ES-I3 (cell line): ENCODE measurements at regions not wholly inside any gene's neighbourhood (a gene's known extent, or its start where the extent isn't known, plus 50 kb on each side); places are given as distances from the start of the nearest gene placed in this dataset.

Experiments
- H3K36me3 ChIP-seq: 2 replicates; pipeline ENCODE4 v1.6.1; 2013; ENCODE audit warnings: mild to moderate bottlenecking, low read length, control low read depth, moderate library complexity; ENCODE audit not compliant: insufficient read depth
- H3K4me1 ChIP-seq: 2 replicates; pipeline ENCODE4 v1.6.1; 2013; ENCODE audit warnings: mild to moderate bottlenecking, control low read depth, low read length; ENCODE audit not compliant: insufficient read depth
- H3K9ac ChIP-seq: 2 replicates; pipeline ENCODE4 v1.6.1; 2013; ENCODE audit warnings: low read depth, mild to moderate bottlenecking, low read length, moderate library complexity
- H3K9me3 ChIP-seq: 2 replicates; pipeline ENCODE4 v1.6.1; 2013; ENCODE audit warnings: mild to moderate bottlenecking, low read length, moderate library complexity; ENCODE audit not compliant: control insufficient read depth, insufficient read depth

DNA sequence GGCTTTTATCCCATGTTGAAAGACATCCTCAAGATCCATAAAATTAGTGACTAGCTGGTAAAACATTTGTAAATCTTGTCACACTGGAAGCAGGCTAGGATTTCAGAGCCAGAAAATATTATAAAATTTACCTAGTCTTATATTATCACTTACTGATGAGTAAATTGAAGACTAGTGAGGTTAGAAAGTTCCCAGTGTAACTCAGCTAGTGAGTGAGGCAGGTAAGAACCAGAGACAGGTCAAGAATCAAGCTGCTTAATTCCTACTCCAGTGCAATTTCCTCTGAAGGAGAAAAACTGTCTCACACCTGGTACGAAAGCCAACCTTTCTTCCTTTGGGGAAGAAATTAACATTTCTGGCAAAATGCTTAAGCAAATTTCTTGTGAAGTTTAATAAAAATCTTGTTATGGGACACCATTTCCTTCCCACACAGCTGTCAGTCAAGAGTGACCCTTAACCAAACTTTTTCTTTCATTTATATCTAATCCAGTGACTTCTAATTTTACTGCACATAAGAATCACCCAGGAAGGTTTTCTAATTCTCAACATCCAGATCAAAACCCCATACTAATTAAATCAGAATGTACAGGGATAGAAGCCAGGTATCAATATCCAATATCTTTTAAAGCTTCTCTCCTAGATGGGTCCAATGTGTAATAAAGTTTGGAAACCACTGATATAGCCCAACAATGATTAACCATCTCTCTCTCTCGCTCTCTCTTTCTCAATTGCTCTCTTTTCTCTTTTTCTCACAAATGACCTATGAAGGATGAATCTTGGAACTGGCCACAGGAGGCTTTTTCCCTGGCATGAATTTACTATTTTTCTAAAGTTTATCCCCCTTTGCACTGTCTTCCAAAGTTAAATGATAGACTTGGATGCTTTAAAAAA lies 264.3 kb upstream of the SLC39A10 start:
- Histone ChIP-seq H3K4me1 (no peaks in the 10 kb centered on the region), H3K36me3 (no peaks in the 10 kb centered on the region), H3K9me3 (no peaks in the 10 kb centered on the region), H3K9ac (no peak overlapping the region)

GRCh38 chr2:195390686-195391321 lies 266.2 kb upstream of the SLC39A10 start:
- Histone ChIP-seq H3K36me3 (no peaks in the 10 kb centered on the region), H3K9ac (no peak overlapping the region), H3K4me1 (no peaks in the 10 kb centered on the region), H3K9me3 (no peaks in the 10 kb centered on the region)

DNA sequence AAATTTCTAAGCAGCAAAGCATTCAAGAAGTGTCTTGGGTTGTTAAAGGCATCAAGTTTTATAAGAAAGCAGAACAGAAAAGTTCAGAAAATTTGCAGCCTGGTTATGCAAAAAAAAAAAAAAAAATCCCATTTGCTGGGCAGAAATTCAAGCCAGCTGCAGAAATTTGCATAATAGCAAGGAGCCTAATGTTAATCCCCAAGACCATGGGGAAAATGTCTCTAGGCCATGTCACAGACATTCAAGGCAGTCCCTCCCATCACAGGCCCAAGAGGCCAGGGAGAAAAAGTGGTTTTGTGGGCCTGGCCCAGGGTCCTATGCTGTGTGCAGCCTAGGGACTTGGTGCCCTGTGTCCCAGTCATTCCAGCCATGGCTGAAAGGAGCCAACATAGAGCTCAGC lies 269.0 kb upstream of the SLC39A10 start:
- no peaks in the 10 kb centered on the region for H3K4me1 ChIP-seq
- H3K9ac ChIP-seq, result no peak overlapping the region
- H3K9me3 ChIP-seq, result no peaks in the 10 kb centered on the region

GRCh38 chr2:195382186-195382585 lies 274.8 kb upstream of the SLC39A10 start:
- Histone ChIP-seq H3K9me3 (no peaks in the 10 kb centered on the region), H3K4me1 (no peaks in the 10 kb centered on the region), H3K9ac (no peak overlapping the region), H3K36me3 (no peaks in the 10 kb centered on the region)

More for the DNA sequence above, 269.0 kb upstream of the SLC39A10 start:
- H3K36me3 ChIP-seq, result no peaks in the 10 kb centered on the region

DNA sequence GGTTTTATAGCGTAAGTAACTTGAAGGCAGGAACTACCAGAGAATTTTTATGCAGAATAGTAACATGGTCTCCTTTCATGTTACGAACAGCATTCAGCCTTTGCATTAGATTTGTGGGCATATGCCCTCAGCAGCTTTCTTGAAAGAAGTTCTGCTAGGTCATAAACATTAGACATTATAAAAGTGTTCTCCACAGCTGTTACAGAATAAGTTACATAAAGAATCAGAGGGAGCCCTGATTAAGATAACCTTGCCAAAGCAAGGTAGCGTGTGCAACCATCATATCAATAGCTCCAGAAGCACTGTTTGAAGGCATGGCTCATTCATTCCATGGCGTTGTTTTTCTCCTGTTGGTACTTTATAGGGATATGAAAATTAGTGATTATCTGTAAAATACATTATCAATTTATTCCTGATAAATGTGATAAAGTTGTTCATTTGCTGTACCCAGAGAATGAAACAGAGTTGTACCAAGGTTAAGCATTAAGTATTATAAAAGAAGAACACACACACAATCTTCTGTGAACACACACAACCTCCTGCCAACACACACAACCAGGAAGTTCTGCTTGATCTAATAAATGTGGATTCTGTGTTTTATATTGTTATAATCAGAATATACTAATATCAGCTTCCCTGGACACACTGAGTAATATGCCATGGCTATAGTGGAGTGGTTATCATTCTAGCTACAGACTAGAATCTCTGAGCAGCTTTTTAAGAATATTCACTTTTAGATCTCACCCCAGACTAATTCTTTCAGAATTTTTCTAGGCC lies 286.7 kb upstream of the SLC39A10 start:
- Histone ChIP-seq H3K36me3 (no peaks in the 10 kb centered on the region), H3K9me3 (no peaks in the 10 kb centered on the region), H3K4me1 (no peaks in the 10 kb centered on the region), H3K9ac (no peak overlapping the region)

- Histone ChIP-seq H3K36me3 (no peaks in the 10 kb centered on the region), H3K4me1 (no peaks in the 10 kb centered on the region), H3K9ac (no peak overlapping the region), H3K9me3 (no peaks in the 10 kb centered on the region)
Observed at GRCh38 chr2:195369218-195369587, 287.8 kb upstream of the SLC39A10 start.

- Histone ChIP-seq H3K4me1 (no peaks in the 10 kb centered on the region), H3K9ac (no peak overlapping the region), H3K36me3 (no peaks in the 10 kb centered on the region), H3K9me3 (no peaks in the 10 kb centered on the region)
Observed at GRCh38 chr2:195368249-195369217, 288.5 kb upstream of the SLC39A10 start.

DNA sequence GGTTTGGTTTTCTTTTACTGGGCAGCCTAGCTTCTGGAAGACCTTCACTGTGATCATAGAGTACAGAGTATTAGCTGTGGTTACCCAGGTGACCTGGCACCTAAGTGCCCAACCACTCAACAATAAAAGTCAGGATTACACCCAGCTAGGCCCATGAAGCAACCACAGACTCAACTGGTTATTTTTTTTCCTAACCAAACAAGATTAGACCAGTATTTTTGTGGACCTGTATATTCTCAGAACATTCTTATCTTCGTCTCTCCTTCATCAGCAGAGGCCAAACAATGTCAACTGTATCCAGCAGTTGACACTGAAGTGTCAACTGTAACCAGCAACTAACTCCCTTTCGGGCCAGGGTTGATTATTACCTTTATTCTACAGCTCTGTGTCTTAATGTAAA lies 289.2 kb upstream of the SLC39A10 start:
- H3K9ac ChIP-seq, result no peak overlapping the region
- H3K36me3 ChIP-seq, result no peaks in the 10 kb centered on the region
- H3K9me3 ChIP-seq, result no peaks in the 10 kb centered on the region
- H3K4me1 ChIP-seq, result no peaks in the 10 kb centered on the region

DNA sequence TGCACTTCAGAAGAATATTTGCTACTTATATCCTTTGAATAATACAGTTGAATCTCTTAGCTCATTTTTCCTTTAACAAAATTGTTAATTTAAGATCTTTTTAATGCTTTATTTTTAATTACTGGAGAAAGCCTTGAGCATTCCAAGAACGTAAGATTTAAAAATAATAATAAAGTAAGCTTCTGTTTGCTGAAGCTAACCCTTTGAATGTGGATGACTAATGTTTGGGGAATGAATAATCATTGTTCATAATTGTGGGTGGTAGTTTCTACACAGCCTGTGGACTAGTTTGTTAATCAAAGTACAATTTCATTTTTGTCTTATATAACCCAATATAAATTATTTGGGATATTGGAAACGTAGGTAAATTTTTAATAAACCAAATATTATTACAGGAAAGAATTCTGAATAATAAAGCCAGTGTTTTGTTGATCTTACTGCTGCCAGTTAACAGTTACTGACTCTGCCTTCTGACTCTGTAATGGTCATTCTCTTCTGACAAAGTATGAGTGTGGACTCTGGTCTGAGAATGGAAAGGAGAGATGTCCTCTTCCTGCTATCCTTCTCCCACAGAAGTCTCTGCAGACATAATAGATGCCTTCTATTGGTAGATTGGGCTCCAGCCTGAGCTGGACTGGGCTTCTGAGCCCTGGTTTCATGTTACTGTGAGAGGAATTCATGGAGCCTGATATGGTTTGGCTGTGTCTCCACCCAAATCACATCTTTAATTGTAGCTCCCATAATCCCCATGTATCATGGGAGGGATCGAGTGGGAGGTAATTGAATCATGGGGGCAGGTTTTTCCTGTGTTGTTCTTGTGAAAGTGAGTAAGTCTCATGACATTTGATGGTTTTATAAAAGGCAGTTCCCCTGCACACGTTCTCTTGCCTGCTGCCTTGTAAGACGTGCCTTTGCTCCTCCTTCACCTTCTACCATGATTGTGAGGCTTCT lies 292.7 kb upstream of the SLC39A10 start:
- H3K9me3 ChIP-seq, result no peaks in the 10 kb centered on the region
- no peak overlapping the region for H3K9ac ChIP-seq
- no peaks in the 10 kb centered on the region for H3K36me3 ChIP-seq
- H3K4me1 ChIP-seq, result no peaks in the 10 kb centered on the region

DNA sequence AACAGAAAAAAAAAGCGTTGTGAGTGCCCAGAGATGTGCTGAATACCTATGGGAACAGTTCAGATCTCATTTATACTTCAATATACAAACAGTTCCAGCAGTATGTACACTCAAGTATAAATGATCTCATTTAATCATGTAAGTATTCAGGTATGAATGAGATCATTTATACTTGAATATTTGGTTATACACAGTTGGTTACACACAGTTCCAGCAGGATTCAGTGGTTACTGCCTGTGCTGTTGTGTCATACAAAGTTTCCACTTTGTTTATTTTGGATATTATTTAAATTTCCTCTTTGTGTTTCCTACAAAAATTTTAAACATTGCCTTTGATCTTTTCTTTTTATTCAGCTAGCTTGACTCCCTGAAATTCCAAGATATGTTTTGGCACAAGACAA lies 293.5 kb upstream of the SLC39A10 start:
- no peaks in the 10 kb centered on the region for H3K9me3 ChIP-seq
- H3K36me3 ChIP-seq, result no peaks in the 10 kb centered on the region
- no peaks in the 10 kb centered on the region for H3K4me1 ChIP-seq
- H3K9ac ChIP-seq, result no peak overlapping the region

GRCh38 chr2:195360242-195360641 lies 296.8 kb upstream of the SLC39A10 start:
- no peaks in the 10 kb centered on the region for H3K4me1 ChIP-seq
- H3K9ac ChIP-seq, result no peak overlapping the region
- H3K9me3 ChIP-seq, result no peaks in the 10 kb centered on the region
- no peaks in the 10 kb centered on the region for H3K36me3 ChIP-seq

DNA sequence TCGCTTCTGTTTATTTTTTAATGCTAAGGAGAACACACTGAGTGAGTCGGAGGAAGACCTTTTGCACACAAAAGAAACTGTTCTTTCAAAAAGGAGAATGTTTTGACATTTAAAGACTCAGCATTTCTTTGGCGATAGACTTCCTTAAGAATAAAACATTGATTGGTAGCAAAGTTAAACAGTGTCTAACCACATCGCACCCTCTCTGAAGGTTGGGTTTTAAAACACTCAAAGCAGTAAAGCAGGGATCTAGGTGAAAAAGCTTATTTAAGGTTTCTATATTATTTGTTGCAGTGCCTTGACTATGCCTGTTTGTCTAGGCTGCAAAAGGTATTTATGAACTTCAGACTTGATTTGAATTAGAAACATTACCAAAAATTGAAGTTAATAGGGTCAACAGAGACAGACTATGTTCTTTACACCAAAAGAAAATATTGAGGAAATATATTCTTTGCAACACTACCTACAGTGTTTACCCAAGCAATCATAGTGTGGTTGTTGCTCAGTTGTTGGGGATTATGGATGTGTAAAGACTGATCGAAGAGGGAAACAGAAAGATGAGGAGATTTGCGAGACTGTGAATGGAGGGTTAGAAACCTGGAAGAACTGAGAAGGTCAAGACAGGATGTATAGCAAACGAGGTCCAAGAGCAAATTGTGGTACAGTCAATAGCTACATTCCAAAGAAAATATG lies 297.8 kb upstream of the SLC39A10 start:
- H3K36me3 ChIP-seq, result no peaks in the 10 kb centered on the region
- H3K9ac ChIP-seq, result no peak overlapping the region
- H3K4me1 ChIP-seq, result no peaks in the 10 kb centered on the region
- H3K9me3 ChIP-seq, result no peaks in the 10 kb centered on the region
